PC-3 (cell line): ENCODE measurements at regions not wholly inside any gene's neighbourhood (a gene's known extent, or its start where the extent isn't known, plus 50 kb on each side); places are given as distances from the start of the nearest gene placed in this dataset.
A peak's percentile ranks its signal among the peaks of the same experiment; 100 is the strongest.

Source experiments
- ATAC-seq: fragments of 200-7000 bp; cut with Tn5 transposase; 2 replicates; pipeline ENCODE4 v1.9.1; 2020; ENCODE audit warnings: mild to moderate bottlenecking, moderate library complexity
- BruUV-seq: library from RNA; stranded (reverse); fragments of 400-500 nt; replicated peaks from 2 replicates; lab custom pipeline; 2021; lab: Mats Ljungman, UMichigan
- CTCF ChIA-PET: fragments of 300-600 bp; sonication (Branson Sonifier 250); formaldehyde crosslinking; loops from one replicate; lab custom pipeline; 2022; ENCODE audit warnings: antibody characterized with exemption; lab: Charles Lee
- POLR2A ChIA-PET: fragments of 300-600 bp; sonication (Branson Sonifier 250); formaldehyde crosslinking; loops from one replicate; lab custom pipeline; 2022; ENCODE audit warnings: antibody characterized with exemption; ENCODE audit not compliant: unreplicated experiment; lab: Charles Lee
- DNase-seq: peaks from one replicate; pipeline ENCODE4 v3.0.0-alpha.2; 2015
- H2AFZ ChIP-seq: fragments of 300-600 bp; sonication (generic); 2 replicates; pipeline ENCODE4 v1.6.0; 2016; ENCODE audit warnings: antibody characterized with exemption, low read length
- H3F3A ChIP-seq: fragments of 300-600 bp; sonication (generic); one replicate; pipeline ENCODE4 v1.6.0; 2017; ENCODE audit warnings: antibody characterized with exemption, low read length, control low read depth, mild to moderate bottlenecking; ENCODE audit not compliant: unreplicated experiment
- H3K27ac ChIP-seq: fragments of 300-600 bp; sonication (generic); 2 replicates; pipeline ENCODE4 v1.5.1; 2016; ENCODE audit warnings: mild to moderate bottlenecking, low read length
- H3K27me3 ChIP-seq: fragments of 300-600 bp; sonication (generic); 2 replicates; pipeline ENCODE4 v1.6.1; 2016; ENCODE audit warnings: low read length, mixed read lengths
- H3K36me3 ChIP-seq: fragments of 300-600 bp; sonication (generic); 2 replicates; pipeline ENCODE4 v1.6.1; 2016; ENCODE audit warnings: low read depth, mixed run types, low read length, mixed read lengths
- H3K4me1 ChIP-seq: fragments of 300-600 bp; sonication (generic); 2 replicates; pipeline ENCODE4 v1.5.1; 2016; ENCODE audit warnings: low read length; ENCODE audit not compliant: insufficient read depth
- H3K4me2 ChIP-seq: fragments of 300-600 bp; sonication (generic); 2 replicates; pipeline ENCODE4 v1.6.0; 2016; ENCODE audit warnings: low read length
- H3K4me3 ChIP-seq: fragments of 300-600 bp; sonication (generic); 2 replicates; pipeline ENCODE4 v1.5.1; 2016; ENCODE audit warnings: mild to moderate bottlenecking, low read length, mixed read lengths
- H3K79me2 ChIP-seq: fragments of 300-600 bp; sonication (generic); 2 replicates; pipeline ENCODE4 v1.6.1; 2017; ENCODE audit warnings: low read length, mixed read lengths
- H3K9ac ChIP-seq: fragments of 300-600 bp; sonication (generic); 2 replicates; pipeline ENCODE4 v1.6.0; 2016; ENCODE audit warnings: mild to moderate bottlenecking, low read length
- H3K9me2 ChIP-seq: fragments of 300-600 bp; sonication (generic); replicated peaks from 2 replicates; pipeline ENCODE4 v1.6.1; 2016; ENCODE audit warnings: mixed run types, low read length, mixed read lengths
- H3K9me3 ChIP-seq: fragments of 300-600 bp; sonication (generic); 2 replicates; pipeline ENCODE4 v1.6.1; 2016; ENCODE audit warnings: low read length, mixed read lengths
- H4K20me1 ChIP-seq: fragments of 300-600 bp; sonication (generic); 2 replicates; pipeline ENCODE4 v1.6.1; 2016; ENCODE audit warnings: low read length, mixed read lengths
- EZH2 ChIP-seq: fragments of 300-600 bp; sonication (generic); IDR thresholded peaks from one replicate; pipeline ENCODE4 v1.6.1; 2017; ENCODE audit warnings: antibody characterized with exemption, mild to moderate bottlenecking, low read length; ENCODE audit not compliant: unreplicated experiment
- EZH2phosphoT487 ChIP-seq: fragments of 300-600 bp; sonication (generic); IDR thresholded peaks from 2 replicates; pipeline ENCODE4 v1.6.1; 2018; ENCODE audit warnings: mild to moderate bottlenecking, antibody characterized with exemption, low read length, borderline replicate concordance
- intact Hi-C: fragments of 100-400 bp; cut with micrococcal nuclease; formaldehyde crosslinking; loops from 2 replicates; pipeline ENCODE4 v1.9.0; 2023
- TF ChIP-seq, protein P1 (sequence below): fragments of 300-600 bp; sonication (generic); conservative IDR thresholded peaks from 2 replicates; pipeline ENCODE4 v1.5.1; 2017; ENCODE audit warnings: antibody characterized with exemption, low read depth, mild to moderate bottlenecking, low read length

DNA sequence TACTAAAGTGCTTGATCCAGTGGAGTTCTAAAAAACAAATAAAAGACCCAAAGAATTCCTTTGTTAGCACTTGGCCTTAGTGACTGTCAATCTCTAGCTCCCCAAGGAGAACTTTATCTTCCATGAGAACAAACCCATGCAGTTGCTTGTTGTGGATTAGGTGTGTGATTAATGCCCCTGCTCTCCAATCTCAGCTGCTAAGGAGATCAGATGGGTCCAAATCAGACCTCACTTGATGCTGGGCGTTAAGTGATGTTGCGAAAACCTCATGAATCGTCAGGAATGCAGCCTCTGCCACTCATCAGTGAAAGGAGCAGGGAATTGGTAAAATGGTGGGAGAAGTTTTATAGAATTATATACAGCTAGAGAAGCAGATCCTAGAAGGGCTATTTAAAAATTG, 133.7 kb downstream of the DMAC1 start:
- no peaks in the 10 kb centered on the region for H3K79me2 ChIP-seq
- H3F3A ChIP-seq = no peaks in the 10 kb centered on the region
- no peak overlapping the region for H3K4me3 ChIP-seq
- H4K20me1 ChIP-seq = no peaks in the 10 kb centered on the region
- no peak overlapping the region for H2AFZ ChIP-seq
- H3K9me2 ChIP-seq = no peaks in the 10 kb centered on the region
- no peak for TF ChIP-seq EZH2phosphoT487
- no peak for TF ChIP-seq EZH2
- TF ChIP-seq, protein P1, sequence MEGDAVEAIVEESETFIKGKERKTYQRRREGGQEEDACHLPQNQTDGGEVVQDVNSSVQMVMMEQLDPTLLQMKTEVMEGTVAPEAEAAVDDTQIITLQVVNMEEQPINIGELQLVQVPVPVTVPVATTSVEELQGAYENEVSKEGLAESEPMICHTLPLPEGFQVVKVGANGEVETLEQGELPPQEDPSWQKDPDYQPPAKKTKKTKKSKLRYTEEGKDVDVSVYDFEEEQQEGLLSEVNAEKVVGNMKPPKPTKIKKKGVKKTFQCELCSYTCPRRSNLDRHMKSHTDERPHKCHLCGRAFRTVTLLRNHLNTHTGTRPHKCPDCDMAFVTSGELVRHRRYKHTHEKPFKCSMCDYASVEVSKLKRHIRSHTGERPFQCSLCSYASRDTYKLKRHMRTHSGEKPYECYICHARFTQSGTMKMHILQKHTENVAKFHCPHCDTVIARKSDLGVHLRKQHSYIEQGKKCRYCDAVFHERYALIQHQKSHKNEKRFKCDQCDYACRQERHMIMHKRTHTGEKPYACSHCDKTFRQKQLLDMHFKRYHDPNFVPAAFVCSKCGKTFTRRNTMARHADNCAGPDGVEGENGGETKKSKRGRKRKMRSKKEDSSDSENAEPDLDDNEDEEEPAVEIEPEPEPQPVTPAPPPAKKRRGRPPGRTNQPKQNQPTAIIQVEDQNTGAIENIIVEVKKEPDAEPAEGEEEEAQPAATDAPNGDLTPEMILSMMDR = no peak
- H3K27ac ChIP-seq = no peak overlapping the region
- POLR2A ChIA-PET = no interaction called here
- no peaks in the 10 kb centered on the region for H3K27me3 ChIP-seq
- H3K4me2 ChIP-seq = no peak overlapping the region
- no peak overlapping the region for H3K9ac ChIP-seq
- H3K4me1 ChIP-seq = no peaks in the 10 kb centered on the region
- intact Hi-C loops = no loop called here
- H3K9me3 ChIP-seq = no peaks in the 10 kb centered on the region
- ATAC-seq (no peak), DNase-seq (no peak)
- no peaks in the 10 kb centered on the region for H3K36me3 ChIP-seq
- BruUV-seq = no TSS peak
- CTCF ChIA-PET = no interaction called here

DNA sequence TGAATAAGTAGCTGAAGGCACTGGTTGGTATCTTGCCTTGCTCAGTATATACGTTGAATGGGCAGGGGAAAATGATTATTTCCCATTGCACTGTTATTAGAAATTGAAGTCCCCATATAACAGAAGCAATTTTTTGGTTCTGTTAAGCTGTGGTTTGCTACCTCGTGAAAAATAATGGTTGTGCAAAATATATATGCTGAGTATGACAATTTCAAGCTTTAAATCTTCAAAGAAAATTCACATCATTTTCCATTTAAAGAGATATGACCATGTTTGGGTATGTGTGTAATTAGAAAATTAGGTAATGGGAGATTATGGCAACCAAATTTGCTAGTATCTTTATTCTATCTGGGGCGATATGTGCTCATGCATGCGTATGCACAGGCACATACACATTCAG, 139.8 kb downstream of the DMAC1 start:
- no peak overlapping the region for H3K27ac ChIP-seq
- no peak for TF ChIP-seq EZH2phosphoT487
- DNase-seq (no peak), ATAC-seq (no peak)
- ChIA-PET POLR2A (no interaction called here), CTCF (no interaction called here)
- H3K4me3 ChIP-seq = no peak overlapping the region
- H3K9me3 ChIP-seq = no peaks in the 10 kb centered on the region
- no peak overlapping the region for H2AFZ ChIP-seq
- no peaks in the 10 kb centered on the region for H4K20me1 ChIP-seq
- no peaks in the 10 kb centered on the region for H3K36me3 ChIP-seq
- H3K9me2 ChIP-seq = no peaks in the 10 kb centered on the region
- H3K4me1 ChIP-seq = no peaks in the 10 kb centered on the region
- H3K27me3 ChIP-seq = no peaks in the 10 kb centered on the region
- no peak overlapping the region for H3K9ac ChIP-seq
- intact Hi-C loops = loop anchor here (5.0 kb wide), 1 partner anchor 257 kb away; no protein-coding TSS in a partner anchor
- BruUV-seq = no TSS peak
- no peak overlapping the region for H3K4me2 ChIP-seq
- H3F3A ChIP-seq = no peaks in the 10 kb centered on the region
- H3K79me2 ChIP-seq = no peaks in the 10 kb centered on the region

DNA sequence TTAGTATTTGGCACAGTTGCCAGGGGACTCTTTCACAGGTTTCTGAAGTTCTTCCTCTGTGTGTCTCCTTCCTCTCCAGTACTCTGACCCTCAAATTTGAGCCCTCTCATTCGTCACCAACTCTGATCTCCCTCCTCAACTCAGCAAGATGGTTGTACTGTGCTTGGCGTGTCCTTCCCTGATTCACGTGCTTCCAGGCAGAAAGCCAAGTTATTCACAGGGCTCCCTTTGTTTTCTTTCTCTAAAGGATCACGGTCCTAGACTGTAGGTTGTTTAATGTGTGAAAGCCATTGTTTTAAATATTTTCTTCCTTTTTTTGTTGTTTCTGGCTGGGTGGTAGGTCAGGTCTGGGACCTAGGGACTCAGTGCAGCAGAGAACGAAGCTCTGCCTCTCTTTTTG, 142.9 kb downstream of the DMAC1 start:
- no TSS peak for BruUV-seq
- Histone ChIP-seq H3K27ac (no peak overlapping the region), H3K9me3 (no peaks in the 10 kb centered on the region), H3K9me2 (no peaks in the 10 kb centered on the region), H3K4me3 (no peak overlapping the region), H3K27me3 (no peaks in the 10 kb centered on the region), H3K79me2 (no peaks in the 10 kb centered on the region), H3K9ac (no peak overlapping the region), H3K4me1 (no peaks in the 10 kb centered on the region), H3K4me2 (no peak overlapping the region), H4K20me1 (no peaks in the 10 kb centered on the region), H2AFZ (no peak overlapping the region), H3K36me3 (no peaks in the 10 kb centered on the region), H3F3A (no peaks in the 10 kb centered on the region)
- intact Hi-C loops = loop anchor here (5.0 kb wide), 1 partner anchor 254 kb away; no protein-coding TSS in a partner anchor
- ChIA-PET CTCF (no interaction called here), POLR2A (no interaction called here)
- ATAC-seq (no peak), DNase-seq (peak; percentile 3)
- TF ChIP-seq EZH2phosphoT487 (no peak), EZH2 (no peak)
- TF ChIP-seq, protein P1 = no peak
